Superior temporal gyrus (tissue), 1 donor: ENCODE measurements at regions not wholly inside any gene's neighbourhood (a gene's known extent, or its start where the extent isn't known, plus 50 kb on each side); places are given as distances from the start of the nearest gene placed in this dataset.

Source experiments
- DNase-seq: peaks from one replicate; pipeline ENCODE4 v3.0.0-alpha.2; 2016; ENCODE audit errors: extremely low spot score

GRCh38 chr10:132485391-132485790 is 52.2 kb upstream of the INPP5A start:
- DNase-seq, result no peak

GRCh38 chr10:132486539-132487121 is 51.0 kb upstream of the INPP5A start:
- no peak for DNase-seq

- DNase-seq, result no peak
These were observed 50.1 kb upstream of the INPP5A start for GRCh38 chr10:132487241-132488135.
